ENCODE measurements at regions not wholly inside any gene's neighbourhood (a gene's known extent, or its start where the extent isn't known, plus 50 kb on each side); places are given as distances from the start of the nearest gene placed in this dataset.

GRCh38 chr3:156605686-156606605, 51.0 kb upstream of the SSR3 start:
- Histone ChIP-seq H3K27ac (no peak overlapping the region), H3K4me3 (peak overlapping the region; percentile 37), H3K36me3 (no peaks in the 10 kb centered on the region), H2AFZ (replicated peaks) (peak overlapping the region; percentile 88), H3F3A (ENCODE audit: low read depth) (peaks cover 14% of the 10 kb centered on the region), H3K4me2 (peak overlapping the region; percentile 74), H3K9ac (no peak overlapping the region), H3K9me3 (ENCODE audit: low read depth) (no peaks in the 10 kb centered on the region), H4K20me1 (ENCODE audit: low read depth) (no peaks in the 10 kb centered on the region), H3K4me1 (peaks cover 9% of the 10 kb centered on the region), H3K27me3 (peaks cover 22% of the 10 kb centered on the region), H3K79me2 (ENCODE audit: low read depth) (no peaks in the 10 kb centered on the region)
- Mint-ChIP-seq H3K4me1 (peaks cover 41% of the 10 kb centered on the region), H3K9me3 (no peaks in the 10 kb centered on the region), H3K36me3 (no peaks in the 10 kb centered on the region), H3K27ac (peak overlapping the region; percentile 95), H3K27me3 (ENCODE audit: insufficient read depth, low read depth) (peaks cover 4% of the 10 kb centered on the region), H3K4me3 (peak overlapping the region; percentile 86)
- no peak for TF ChIP-seq EZH2phosphoT487 (IDR thresholded peaks at IDR 0.05)
- no peak for TF ChIP-seq EZH2 (IDR thresholded peaks at IDR 0.05)
- TF ChIP-seq CTCF (IDR thresholded peaks at IDR 0.05) = no peak
- DNase-seq (ENCODE audit: low spot score) = peak; percentile 77

- H3K4me2 ChIP-seq = peak overlapping the region; percentile 74
- no peak overlapping the region for H2AFZ ChIP-seq (replicated peaks)
- Mint-ChIP-seq H3K27ac (no peak overlapping the region), H3K4me1 (peaks cover 37% of the 10 kb centered on the region), H3K36me3 (no peaks in the 10 kb centered on the region), H3K4me3 (no peak overlapping the region), H3K27me3 (ENCODE audit: insufficient read depth, low read depth) (peaks cover 4% of the 10 kb centered on the region), H3K9me3 (no peaks in the 10 kb centered on the region)
- peaks cover 22% of the 10 kb centered on the region for H3K27me3 ChIP-seq
- no peaks in the 10 kb centered on the region for H3K9me3 ChIP-seq (ENCODE audit: low read depth)
- no peak overlapping the region for H3K27ac ChIP-seq
- TF ChIP-seq CTCF (IDR thresholded peaks at IDR 0.05) = no peak
- TF ChIP-seq EZH2 (IDR thresholded peaks at IDR 0.05) = no peak
- no peak overlapping the region for H3K9ac ChIP-seq
- peaks cover 9% of the 10 kb centered on the region for H3K4me1 ChIP-seq
- DNase-seq (ENCODE audit: low spot score) = no peak
- H3K79me2 ChIP-seq (ENCODE audit: low read depth) = no peaks in the 10 kb centered on the region
- H4K20me1 ChIP-seq (ENCODE audit: low read depth) = no peaks in the 10 kb centered on the region
- peaks cover 14% of the 10 kb centered on the region for H3F3A ChIP-seq (ENCODE audit: low read depth)
- H3K36me3 ChIP-seq = no peaks in the 10 kb centered on the region
- no peak overlapping the region for H3K4me3 ChIP-seq
Observed at GRCh38 chr3:156604642-156605144, 49.8 kb upstream of the SSR3 start.
